Astrocyte (in vitro differentiated cells and primary cell): ENCODE measurements at regions not wholly inside any gene's neighbourhood (a gene's known extent, or its start where the extent isn't known, plus 50 kb on each side); places are given as distances from the start of the nearest gene placed in this dataset.

Experiments used
- EZH2 ChIP-seq: IDR thresholded peaks from 2 replicates; pipeline ENCODE4 v1.6.1; 2012; ENCODE audit warnings: mild to moderate bottlenecking, low read length, inconsistent platforms; ENCODE audit not compliant: insufficient read depth
- TF ChIP-seq, protein P1 (sequence below): IDR thresholded peaks from 2 replicates; pipeline ENCODE4 v1.5.1; 2011; ENCODE audit warnings: low read depth, mild to moderate bottlenecking, inconsistent platforms, low read length, moderate library complexity; ENCODE audit not compliant: insufficient read depth

DNA sequence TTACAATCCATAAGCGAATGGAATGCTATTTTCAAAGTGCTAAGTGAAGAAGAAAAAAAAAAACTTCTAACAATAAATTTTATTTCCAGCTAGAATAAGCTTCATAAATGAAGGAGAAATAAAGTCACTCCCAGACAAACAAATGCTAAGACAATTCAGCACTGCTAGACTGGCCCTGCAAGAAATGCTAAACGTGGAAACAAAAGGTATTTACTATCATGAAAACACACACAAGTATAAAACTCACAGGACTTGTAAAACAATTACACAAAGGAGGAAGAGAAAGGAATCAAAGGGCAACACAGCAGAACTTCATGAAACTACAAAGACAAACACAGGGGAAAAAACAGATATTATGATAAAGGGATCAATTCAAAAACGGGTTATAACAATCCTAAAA lies 85.8 kb upstream of the NELL2 start:
- no peak for TF ChIP-seq EZH2
- TF ChIP-seq, protein P1, sequence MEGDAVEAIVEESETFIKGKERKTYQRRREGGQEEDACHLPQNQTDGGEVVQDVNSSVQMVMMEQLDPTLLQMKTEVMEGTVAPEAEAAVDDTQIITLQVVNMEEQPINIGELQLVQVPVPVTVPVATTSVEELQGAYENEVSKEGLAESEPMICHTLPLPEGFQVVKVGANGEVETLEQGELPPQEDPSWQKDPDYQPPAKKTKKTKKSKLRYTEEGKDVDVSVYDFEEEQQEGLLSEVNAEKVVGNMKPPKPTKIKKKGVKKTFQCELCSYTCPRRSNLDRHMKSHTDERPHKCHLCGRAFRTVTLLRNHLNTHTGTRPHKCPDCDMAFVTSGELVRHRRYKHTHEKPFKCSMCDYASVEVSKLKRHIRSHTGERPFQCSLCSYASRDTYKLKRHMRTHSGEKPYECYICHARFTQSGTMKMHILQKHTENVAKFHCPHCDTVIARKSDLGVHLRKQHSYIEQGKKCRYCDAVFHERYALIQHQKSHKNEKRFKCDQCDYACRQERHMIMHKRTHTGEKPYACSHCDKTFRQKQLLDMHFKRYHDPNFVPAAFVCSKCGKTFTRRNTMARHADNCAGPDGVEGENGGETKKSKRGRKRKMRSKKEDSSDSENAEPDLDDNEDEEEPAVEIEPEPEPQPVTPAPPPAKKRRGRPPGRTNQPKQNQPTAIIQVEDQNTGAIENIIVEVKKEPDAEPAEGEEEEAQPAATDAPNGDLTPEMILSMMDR: no peak
